ENCODE measurements at regions not wholly inside any gene's neighbourhood (a gene's known extent, or its start where the extent isn't known, plus 50 kb on each side); places are given as distances from the start of the nearest gene placed in this dataset.

DNA sequence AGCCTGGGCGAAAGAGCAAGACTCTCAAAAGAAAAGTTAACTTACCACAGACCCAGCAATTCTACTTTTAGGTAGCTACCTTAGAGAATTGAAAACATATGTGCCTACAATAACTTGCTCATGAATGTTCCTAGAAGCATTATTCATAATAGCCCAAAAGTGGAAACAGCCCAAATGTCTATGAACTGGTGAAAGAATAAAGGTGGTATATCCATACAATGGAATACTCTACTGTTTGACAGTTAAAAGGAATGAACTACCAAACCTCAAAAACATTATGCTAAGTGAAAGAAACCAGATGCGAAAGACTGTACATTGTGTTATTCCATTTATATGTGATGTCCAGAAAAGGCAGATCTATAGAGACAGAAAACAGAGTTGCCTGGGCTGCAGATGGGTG is 131.4 kb downstream of the UCHL1 start:
- intact Hi-C loops (cut with micrococcal nuclease): no loop called here

DNA sequence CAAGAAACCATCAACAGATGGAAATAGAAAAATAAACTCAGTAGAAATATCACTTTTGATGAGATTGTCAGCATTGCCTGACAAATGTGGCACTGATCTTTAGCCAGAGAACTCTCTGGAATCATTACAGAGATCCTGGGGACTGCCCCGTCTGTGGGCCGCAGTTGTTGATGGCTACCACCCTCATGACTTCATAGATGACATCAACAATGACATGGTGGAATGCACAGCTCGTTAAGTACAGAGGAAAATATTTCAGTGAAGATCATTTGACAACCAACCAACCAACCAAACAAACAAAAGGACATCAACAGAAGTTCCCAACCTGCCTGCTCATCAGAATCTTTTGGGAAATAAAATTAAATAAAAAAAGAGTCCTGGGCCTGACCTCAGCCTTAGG is 132.6 kb downstream of the UCHL1 start:
- intact Hi-C loops (cut with micrococcal nuclease): no loop called here

DNA sequence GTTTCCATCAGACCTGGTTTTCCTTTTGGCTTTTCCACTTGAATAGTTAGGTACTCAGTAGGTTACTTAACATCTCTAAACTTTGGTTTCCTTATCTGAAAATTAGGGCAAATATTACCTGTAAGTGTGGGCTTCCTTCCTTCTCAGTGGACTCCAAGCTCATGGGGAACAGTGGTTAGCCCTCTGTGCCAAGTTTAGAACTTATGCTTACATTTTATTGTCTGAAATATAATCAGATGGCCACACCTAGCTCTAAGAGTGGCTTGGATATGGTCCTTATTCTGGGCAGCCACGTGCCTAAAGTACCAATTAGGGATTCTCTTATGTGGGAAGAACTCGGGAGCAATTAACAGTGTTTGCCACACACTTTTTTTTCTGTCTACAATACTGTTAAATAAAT is 133.9 kb downstream of the UCHL1 start:
- intact Hi-C loops (cut with micrococcal nuclease): no loop called here

DNA sequence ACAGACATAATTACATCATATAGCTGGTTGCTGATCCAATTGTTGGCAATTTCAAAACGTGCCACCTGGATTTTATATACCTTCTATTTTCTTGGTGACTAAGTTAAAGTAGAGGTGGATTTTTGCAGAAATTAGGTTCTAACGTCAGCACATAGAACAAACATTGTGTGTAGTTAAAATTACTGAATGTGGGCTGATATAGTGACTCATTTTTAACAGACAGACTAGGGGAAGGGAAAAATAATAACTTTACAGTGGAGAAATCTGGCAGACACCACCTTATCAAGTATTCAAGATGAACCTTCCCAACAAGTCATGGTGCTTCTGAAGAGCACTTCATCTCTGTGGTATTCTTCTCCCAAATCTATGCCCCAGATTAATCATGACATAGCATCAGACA is 134.5 kb downstream of the UCHL1 start:
- intact Hi-C loops (cut with micrococcal nuclease): no loop called here

DNA sequence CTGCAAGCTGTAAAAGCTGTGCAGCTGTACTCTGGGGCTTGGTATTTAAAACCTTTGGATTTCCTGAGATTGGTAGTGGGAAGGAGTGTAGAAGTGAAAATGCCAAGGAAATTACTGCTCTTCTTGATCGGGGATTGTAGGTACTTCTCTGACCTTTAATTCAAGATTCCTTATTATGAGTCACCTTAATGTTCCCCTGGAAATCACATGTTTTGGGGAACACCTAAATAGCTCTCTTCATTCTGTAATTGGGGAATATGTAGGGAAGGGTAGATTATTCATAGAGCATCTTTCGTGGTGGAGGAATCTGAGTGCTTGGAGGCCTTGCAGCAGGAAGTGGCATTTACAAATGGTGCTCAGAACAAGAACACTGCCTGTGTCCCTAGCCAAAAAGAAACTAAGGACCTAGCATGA is 137.8 kb downstream of the UCHL1 start:
- intact Hi-C loops (cut with micrococcal nuclease): no loop called here

DNA sequence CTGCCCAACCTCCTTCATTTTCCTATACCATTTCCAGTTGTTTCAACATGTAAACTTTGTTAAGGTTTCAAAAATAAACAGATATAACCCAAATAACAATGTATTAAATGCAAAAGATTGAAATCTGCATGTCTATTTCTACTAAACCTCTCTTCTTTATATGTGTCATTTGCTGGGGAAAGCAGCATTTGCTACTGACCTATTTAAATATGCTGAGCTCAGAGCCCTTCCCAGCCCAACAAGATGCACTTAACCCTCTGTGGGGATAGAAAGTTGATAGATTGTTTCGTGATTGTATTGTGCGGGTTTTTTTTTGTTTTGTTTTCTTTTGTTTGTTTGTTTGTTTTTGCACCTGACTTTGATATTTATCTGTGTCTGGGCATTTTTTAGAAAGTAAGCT is 139.5 kb downstream of the UCHL1 start:
- intact Hi-C loops (cut with micrococcal nuclease): no loop called here

DNA sequence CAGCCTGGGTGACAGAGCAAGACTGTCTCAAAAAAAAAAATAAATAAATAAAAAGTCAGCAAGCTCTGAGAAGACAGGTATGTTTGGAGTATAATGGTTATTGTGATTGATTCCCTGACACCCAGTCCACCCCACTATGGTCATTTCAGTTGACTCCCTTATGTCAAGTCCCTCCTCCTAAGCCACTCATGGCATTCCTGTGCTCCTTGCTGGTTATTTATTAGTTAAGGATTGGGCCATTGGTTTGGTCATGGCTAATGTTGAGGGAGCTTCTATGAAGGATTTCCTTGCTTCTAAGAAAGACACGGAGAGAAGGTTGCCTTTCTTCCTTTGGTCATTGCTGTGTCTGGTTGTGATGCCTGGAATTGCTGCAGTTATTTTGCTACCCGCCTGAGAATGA is 140.1 kb downstream of the UCHL1 start:
- intact Hi-C loops (cut with micrococcal nuclease): no loop called here

DNA sequence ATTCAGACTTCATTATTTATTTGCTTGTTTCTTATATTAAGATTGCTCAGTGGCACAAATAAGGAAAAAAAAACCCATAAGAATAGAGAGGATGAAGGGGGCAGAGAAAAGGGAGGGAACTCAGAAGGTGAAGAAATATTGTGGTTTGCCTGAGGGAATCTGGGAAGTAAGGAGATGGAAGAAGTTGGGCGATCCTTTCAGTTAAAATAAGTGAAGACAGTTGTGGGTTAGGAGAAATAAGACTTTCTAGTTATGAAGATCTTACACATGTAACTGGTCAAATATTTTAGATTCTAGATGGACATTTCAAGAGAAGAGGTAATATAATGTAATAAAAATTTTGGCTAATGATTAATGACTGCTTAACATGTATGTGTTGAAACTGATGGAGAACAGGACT is 138.7 kb upstream of the LIMCH1 start:
- intact Hi-C loops (cut with micrococcal nuclease): no loop called here

DNA sequence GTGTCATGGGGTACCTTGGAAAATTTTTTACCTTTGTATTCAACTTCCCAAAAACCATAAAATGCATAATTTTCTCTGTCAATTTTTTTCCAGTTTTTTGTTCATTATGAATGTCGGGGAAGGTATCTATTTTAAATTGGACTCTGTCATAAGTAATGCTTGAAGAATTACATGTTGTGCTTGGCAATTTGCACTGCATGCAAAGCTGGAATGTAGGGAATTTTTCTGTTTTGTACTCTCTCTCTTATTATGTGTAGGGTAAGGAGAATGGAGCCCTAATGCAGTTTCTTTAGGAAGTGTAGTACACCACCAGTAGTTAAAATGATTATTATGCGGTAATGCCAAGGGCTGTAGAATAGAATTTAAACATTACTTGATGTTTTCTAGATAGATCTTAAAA is 137.7 kb upstream of the LIMCH1 start:
- intact Hi-C loops (cut with micrococcal nuclease): no loop called here

DNA sequence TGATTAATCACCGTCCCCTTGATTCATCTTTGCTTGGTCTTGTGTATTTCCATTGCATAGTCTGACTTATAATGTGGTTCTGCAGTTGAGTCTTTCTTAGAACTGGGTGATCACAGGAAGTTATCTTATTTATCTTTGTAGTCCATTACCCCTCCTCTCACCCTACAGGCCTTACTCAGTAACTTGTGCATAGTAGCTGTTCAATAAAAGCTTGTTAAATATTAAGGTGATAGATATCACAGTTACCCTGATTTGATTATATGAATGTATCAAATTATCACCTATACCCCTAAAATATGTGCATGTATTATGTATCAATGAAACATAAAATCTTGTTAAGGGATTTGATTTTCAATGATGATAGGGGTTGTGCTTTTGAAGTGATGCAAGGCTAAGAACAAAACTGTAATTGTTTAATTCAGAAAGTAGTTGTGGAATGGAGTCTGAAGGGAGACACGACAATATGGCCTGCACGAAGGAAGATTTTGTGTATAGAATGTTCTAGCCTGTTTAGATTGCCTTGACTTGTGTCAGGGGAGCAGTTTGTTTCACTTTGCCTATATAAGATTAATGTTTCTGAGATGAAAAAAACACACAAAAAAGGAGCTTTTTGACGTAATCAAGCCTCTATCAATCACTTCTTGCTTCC is 132.4 kb upstream of the LIMCH1 start:
- intact Hi-C loops (cut with micrococcal nuclease): no loop called here

DNA sequence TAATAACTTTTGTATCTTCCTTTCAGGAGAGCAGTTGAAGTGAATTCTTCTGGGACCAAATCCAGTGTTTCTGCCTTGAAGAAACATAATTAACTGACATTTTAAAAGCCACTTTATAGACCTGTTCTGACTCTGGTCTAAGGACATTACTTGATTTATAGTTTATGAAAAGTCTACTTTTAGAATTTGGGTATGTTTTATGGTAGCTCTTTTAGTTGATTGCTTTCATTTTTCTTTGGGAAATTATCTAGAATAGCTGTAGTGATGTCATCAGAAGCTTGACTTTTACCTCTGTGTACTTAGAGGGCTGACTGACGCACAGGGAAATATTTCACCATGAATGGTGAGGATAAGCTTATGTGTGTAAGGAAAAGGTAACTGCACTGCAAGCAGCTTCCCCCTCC is 131.8 kb upstream of the LIMCH1 start:
- intact Hi-C loops (cut with micrococcal nuclease): no loop called here

DNA sequence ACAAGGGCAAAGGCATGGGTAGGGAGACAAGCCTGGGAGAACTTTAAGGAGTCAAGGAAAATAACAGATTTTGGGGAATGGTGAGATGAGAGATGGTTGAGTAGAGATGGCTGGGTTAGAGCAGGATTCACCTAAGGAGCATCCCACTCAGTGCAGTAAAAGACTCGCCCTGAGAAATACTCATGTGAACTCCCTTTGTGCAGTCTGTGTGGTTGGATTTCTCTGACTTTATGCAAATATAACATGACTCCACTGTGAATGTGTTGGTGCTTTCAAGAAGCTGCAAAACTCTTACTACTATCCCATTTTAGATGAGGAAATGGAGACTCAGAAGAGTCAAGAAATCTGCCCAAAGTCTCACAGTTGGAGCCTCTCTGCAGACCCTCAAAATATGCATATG is 129.8 kb upstream of the LIMCH1 start:
- intact Hi-C loops (cut with micrococcal nuclease): no loop called here

DNA sequence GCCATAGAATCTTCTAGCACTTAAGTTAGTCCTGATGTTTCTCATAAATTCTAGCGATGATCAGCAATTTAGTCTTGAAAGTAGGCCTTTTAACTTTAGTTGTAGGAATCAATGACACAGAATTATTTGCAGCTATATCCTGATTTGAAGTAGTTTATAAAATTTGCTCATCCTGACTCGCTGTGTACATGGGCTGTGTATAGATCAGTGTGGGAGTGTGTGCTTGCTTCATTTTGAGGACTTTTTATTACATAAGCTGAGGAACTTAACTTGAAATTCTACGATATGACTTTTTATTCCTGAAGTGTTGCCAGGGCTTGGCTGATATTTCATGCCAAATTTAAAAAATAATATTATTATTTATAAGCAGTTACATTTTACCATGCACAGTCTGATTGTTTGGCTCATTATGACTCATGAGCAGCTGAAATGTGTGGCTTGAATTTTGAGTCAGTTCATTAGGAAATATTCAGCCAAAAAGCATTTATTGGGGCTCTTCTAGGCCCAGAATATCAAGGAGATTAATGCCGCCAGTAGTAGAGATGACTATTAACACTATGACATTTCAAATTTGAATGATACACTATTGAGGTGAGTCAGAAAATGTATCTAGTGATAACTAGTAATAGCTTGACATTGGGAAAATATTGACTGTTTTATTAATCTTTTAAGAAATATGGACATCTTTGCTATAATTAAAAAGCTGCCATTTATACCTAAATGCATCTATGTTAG is 128.9 kb upstream of the LIMCH1 start:
- intact Hi-C loops (cut with micrococcal nuclease): no loop called here

DNA sequence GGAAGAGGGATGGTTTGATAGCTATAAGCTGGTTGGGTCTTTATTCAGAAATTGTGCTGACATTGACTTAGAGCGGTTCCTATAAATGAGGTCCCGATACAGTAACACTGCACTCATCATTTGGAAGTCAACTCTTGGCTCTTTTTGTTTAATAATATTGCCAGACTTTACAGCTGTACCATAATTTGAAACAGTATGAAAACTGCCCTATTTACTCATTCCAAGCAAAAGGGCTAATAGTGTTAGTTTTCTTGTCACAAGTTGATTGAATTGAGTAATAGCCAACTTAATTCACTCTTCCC is 128.4 kb upstream of the LIMCH1 start:
- intact Hi-C loops (cut with micrococcal nuclease): no loop called here

DNA sequence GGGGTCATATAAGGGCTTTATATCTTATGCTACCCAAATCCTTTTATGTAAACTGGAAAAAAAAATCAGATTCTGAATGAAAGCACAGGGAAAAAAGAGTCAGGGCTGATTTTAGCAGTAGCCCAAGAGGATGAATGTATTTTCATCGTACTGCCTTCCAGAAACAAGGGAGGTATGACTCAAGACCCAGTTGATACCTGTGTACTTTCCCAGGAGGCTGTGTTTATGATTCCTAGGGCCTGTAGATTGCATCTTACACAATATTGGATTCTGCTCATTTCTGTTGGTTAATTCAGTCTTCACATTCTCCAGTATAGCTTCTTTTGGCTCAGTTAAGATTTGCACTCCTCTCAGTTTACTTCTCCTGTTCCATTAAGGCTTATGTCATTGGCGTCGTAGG is 127.9 kb upstream of the LIMCH1 start:
- intact Hi-C loops (cut with micrococcal nuclease): no loop called here

DNA sequence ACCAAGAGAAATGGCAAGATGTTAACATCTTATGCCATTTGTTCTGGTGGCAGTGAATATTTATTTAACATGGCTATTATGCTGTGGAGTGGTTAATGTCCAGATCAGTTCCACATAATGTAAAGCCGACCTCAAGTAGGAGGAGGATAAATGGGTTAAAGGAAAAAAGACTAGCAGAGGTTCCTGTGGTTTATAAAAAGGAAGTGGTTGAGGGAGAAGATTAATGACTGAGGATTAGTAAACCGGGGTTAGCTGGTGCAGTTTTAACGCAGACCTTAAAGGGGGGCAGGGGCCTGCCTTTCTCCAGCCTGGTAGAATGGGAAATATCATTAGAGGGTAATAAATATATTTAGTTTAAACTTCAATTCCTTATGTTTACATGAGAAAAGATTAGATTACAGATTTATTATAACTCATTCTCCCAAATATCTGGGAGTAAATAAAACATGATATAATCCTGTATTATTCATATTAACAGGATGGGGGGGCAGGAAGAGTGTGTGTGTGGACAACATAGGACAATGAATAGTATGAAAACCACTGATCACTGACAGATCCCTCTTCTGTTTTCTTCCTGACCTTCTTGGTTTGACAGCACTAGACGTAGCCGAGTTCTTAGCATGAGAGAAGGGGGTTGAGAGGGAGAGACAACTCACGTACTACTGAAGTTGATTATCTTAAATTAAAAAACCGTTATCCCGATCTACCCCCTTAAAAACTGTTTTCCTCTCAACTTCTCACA is 124.1 kb upstream of the LIMCH1 start:
- intact Hi-C loops (cut with micrococcal nuclease): no loop called here

DNA sequence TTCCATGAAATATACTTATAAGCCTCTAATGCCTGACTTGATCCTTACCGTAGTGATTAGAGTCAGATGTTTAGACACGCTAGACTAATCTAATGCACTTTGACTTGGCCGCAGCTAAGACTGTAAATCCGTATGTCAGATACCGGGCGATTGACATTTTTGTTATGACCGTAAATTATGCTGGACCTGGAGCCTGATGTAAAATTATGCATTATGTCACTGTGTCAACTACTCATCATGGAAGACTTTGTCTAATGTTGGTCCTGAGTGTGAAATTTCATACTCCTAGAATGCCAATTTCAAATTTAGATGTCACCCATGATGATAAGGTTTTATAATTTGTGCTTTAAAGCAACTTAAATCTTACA is 123.6 kb upstream of the LIMCH1 start:
- intact Hi-C loops (cut with micrococcal nuclease): no loop called here

DNA sequence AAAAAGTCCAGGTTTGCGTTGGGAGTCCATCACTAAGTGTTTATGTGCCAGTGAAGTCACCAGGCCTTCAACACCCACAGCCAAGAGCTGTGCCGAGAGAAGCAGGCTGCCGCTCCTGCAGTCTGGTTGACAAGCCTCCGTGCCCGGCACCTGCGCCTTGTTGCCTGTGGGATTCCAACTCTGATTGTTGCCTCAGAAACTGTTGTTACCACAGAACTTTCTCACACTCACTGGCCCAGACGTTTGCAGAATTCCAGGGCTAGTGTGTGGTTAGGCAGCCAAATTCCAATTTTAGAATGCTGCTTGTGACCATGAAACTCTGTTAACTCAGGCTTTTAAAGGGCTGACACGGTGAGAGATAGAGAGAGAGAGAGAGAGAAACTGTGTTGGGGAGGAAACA is 119.5 kb upstream of the LIMCH1 start:
- intact Hi-C loops (cut with micrococcal nuclease): no loop called here

DNA sequence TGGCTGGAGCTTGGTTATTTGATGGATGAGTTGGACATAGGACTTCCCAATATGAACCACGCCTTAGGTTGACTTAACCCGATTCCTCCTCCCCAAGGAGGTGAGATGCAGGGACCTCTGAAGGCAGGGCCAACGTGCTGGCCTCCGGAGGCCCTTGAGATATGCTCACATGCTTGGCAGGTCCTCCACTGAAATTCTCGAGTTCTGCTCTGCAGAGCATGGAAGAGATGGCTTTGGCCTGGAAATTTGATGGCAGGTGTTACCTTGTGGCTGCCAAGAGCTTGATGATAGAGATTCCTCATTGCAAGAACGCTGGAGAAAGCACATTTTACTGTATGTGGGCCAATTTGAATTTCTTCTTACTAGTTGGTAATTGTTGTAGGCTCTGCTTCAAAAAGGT is 117.4 kb upstream of the LIMCH1 start:
- intact Hi-C loops (cut with micrococcal nuclease): no loop called here

DNA sequence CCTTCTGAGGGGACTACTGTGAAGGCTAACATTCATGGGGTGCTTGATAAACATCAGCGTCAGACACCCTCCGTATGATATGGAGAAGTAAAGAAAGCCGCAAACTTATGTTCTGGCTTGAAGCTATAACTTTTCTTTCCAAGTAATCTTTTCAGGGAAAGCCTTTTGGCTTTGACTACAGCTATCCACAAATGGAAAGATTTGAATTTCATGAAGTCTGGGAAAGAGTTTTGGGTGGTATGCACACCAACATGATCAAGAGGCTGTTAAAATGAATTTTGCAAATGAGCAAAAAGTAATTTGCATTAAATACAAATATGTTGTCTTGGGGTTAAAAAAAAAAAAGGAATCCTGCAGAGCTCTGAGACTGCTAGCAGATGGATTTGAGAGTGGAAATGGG is 114.8 kb upstream of the LIMCH1 start:
- intact Hi-C loops (cut with micrococcal nuclease): no loop called here

DNA sequence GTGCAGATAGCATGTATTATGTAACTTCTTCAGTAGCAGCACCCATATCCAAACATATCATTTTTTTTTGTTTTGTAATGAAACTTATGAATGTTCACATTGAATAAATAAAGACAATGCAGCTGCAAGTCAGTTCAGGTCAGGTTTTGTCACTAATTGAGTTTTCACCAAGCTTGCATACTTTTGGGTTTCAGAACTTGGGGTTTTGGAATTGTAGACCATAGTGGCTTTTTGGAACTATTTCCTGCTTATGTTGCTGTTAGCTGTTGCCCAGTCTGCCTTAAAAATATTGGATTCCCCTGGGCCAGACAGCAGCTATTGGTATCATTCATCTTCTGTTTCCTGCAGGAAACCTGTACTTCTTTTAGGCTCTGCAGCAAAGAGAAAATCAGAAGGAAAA is 113.4 kb upstream of the LIMCH1 start:
- intact Hi-C loops (cut with micrococcal nuclease): no loop called here

DNA sequence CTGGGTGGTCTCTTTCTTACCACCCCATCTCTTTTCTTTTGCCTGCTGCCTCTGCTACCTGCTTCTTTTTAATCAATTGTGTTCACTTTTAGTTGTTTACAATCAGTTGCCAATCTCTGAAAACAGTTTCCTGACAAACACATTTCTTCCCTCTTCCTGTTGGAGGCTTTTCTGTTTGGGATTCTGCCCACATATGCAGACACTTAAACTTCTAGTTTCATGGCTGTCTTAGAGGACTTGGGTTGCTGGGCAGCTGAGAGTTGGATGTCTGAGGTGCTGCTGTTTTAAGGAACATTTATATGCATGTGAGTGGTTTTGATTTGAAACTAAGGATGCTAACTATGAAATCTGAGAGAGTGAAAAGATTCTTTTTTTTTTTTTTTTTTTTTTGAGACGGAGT is 112.3 kb upstream of the LIMCH1 start:
- intact Hi-C loops (cut with micrococcal nuclease): no loop called here

DNA sequence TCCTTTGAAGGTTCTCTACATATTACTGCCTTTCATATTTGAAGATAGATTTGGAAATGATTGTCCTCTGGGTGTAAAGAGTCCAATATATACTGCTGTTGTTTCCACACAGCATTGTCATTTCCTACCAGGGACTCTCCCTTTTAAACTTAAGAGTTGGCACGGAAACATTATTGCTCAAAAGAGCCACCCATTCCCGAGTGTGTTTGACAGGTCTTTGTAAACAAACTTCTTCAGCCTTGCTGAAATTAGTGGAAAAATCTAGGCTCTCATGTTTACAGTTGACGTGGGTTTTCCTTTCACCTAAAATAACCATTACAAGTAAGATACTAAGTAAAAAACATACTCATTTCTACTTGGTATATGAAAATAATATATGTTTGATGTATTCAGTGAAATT is 111.4 kb upstream of the LIMCH1 start:
- intact Hi-C loops (cut with micrococcal nuclease): no loop called here
